Thyroid gland (tissue), 4 donors: ENCODE measurements at regions not wholly inside any gene's neighbourhood (a gene's known extent, or its start where the extent isn't known, plus 50 kb on each side); places are given as distances from the start of the nearest gene placed in this dataset.

ENCODE experiments used
- DNase-seq, 2 donors: peaks; one replicate each; pipeline ENCODE4 v3.0.0-alpha.2; 2019
- H3K27ac ChIP-seq, 3 donors: fragments of 200-600 bp; sonication (generic); 1 replicate in 2 of 3; 2 replicates in 1 of 3; pipeline ENCODE4 v1.5.1; 2016 to 2019; ENCODE audit warnings: mild to moderate bottlenecking in 1 of 3, moderate library complexity in 1 of 3
- H3K27me3 ChIP-seq: fragments of 200-600 bp; sonication (generic); one replicate; pipeline ENCODE4 v1.5.1; 2019
- H3K36me3 ChIP-seq, 2 donors: fragments of 200-600 bp; sonication (generic); one replicate each; pipeline ENCODE4 v1.5.1; 2016 to 2019
- H3K4me1 ChIP-seq, 2 donors: fragments of 200-600 bp; sonication (generic); one replicate each; pipeline ENCODE4 v1.5.1; 2017 to 2019
- H3K4me3 ChIP-seq, 3 donors: fragments of 200-600 bp; sonication (generic); replicated peaks in 1 of 3; 1 replicate in 2 of 3; 2 replicates in 1 of 3; pipeline ENCODE4 v1.5.1; 2016; ENCODE audit warnings: mild to moderate bottlenecking in 1 of 3
- H3K9me3 ChIP-seq: fragments of 200-600 bp; sonication (generic); one replicate; pipeline ENCODE4 v1.5.1; 2017
- POLR2A ChIP-seq, 2 donors: fragments of 450-650 bp; IDR thresholded peaks; one replicate each; pipeline ENCODE4 v1.6.1; 2017; ENCODE audit warnings: antibody characterized with exemption in 2 of 2, mild to moderate bottlenecking in 2 of 2, moderate library complexity in 1 of 2
- WGBS, 2 donors: methylation state at CpG; one replicate each; pipeline ENCODE4 v1.1.5; 2017; 5-methylcytosine and 5-hydroxymethylcytosine counted together
- intact Hi-C: fragments of 100-400 bp; cut with DNase I; formaldehyde crosslinking; loops from one replicate; pipeline ENCODE4 v1.15.1; 2023
- TF ChIP-seq, protein P1 (sequence below), 6 experiments: fragments of 200-600 bp in 3 of 6; fragments of 450-650 bp in 3 of 6; sonication (generic) in 3 of 6; IDR thresholded peaks; one replicate each; pipeline ENCODE4 v1.5.1; 2016 to 2019; ENCODE audit warnings: antibody characterized with exemption in 6 of 6, mild to moderate bottlenecking in 2 of 6, inconsistent platforms in 1 of 6, moderate library complexity in 1 of 6

DNA sequence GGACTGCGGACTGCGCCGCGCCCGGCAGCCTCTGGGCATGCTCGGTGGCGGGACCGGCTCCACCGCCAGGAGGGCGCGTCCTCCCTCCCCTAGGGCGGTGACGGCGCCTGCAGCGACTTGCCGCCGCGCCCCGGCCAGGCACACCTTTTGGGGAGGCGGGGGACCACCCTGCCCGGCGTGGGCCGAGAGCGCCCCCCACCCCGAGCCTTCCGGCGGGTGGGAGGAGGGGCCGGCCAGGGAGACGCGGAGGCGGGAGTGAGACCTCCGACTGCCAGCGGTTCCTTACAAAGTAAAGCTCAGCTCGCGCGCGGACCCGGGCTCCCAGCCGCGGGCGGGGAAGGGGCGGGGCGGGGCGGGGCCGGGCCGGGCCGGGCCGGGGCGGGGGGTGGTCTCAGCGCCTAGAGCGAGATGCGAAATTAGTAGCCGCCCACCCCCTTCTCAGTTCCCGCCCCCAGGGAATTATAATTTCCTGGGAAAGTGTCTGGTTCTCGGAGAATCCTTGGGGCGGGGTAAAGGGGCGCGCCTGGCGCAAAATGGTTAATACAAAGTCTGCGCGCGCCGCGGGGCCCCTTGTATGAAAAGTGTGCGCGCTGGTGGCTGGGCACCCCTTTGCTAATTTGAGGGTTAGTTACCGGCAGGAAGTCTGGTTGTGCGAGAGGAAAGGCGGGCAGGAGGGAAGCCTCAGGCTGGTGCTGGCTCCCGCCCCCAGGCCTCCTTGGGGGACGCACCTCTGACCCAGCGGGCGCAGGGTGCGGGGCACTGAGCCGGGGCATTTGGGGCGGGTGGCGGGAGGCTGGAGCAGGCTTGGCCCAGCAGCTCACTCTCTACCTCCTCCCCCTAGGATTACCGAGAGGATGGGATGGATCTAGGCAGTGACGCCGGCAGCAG lies 224.8 kb upstream of the IL12A start:
- peaks cover 7 to 29% of the 10 kb centered on the region in 2 donors for H3K4me1 ChIP-seq

DNA sequence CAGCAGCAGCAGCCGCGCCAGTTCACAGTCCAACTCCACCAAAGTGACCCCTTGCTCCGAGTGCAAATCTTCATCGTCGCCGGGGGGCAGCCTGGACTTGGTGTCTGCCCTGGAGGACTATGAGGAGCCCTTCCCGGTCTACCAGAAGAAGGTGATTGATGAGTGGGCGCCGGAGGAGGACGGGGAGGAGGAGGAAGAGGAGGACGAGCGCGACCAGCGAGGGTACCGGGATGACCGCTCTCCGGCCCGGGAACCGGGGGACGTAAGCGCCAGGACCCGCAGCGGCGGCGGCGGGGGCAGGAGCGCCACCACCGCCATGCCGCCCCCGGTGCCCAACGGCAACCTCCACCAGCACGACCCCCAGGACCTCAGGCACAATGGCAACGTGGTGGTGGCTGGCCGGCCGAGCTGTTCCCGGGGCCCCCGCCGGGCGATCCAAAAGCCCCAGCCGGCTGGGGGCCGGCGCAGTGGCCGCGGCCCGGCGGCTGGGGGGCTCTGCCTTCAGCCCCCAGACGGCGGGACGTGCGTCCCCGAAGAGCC lies 224.1 kb upstream of the IL12A start:
- peaks cover 7 to 29% of the 10 kb centered on the region in 2 donors for H3K4me1 ChIP-seq
- no peak for TF ChIP-seq POLR2A (IDR thresholded peaks at IDR 0.05)
- TF ChIP-seq, protein P1, sequence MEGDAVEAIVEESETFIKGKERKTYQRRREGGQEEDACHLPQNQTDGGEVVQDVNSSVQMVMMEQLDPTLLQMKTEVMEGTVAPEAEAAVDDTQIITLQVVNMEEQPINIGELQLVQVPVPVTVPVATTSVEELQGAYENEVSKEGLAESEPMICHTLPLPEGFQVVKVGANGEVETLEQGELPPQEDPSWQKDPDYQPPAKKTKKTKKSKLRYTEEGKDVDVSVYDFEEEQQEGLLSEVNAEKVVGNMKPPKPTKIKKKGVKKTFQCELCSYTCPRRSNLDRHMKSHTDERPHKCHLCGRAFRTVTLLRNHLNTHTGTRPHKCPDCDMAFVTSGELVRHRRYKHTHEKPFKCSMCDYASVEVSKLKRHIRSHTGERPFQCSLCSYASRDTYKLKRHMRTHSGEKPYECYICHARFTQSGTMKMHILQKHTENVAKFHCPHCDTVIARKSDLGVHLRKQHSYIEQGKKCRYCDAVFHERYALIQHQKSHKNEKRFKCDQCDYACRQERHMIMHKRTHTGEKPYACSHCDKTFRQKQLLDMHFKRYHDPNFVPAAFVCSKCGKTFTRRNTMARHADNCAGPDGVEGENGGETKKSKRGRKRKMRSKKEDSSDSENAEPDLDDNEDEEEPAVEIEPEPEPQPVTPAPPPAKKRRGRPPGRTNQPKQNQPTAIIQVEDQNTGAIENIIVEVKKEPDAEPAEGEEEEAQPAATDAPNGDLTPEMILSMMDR (IDR thresholded peaks at IDR 0.05): no peak
- intact Hi-C loops: no loop called here
- H3K9me3 ChIP-seq: no peaks in the 10 kb centered on the region
- 0 to 1% methylated on average over 11 to 14 of the region's 51 CpGs for WGBS, 2 donors
- peak overlapping the region; percentile 60 to 63 (median 63) for H3K4me3 ChIP-seq
- peak overlapping the region; percentile 64 to 92 (median 82) for H3K27ac ChIP-seq
- DNase-seq: no peak
- H3K36me3 ChIP-seq: no peaks in the 10 kb centered on the region
- no peaks in the 10 kb centered on the region for H3K27me3 ChIP-seq

More for the DNA sequence above, 224.8 kb upstream of the IL12A start:
- H3K27me3 ChIP-seq: no peaks in the 10 kb centered on the region
- H3K36me3 ChIP-seq: no peaks in the 10 kb centered on the region
- H3K9me3 ChIP-seq: no peaks in the 10 kb centered on the region
- TF ChIP-seq, protein P1 (IDR thresholded peaks at IDR 0.05): peak in 4 of 6 experiments; percentile 20 to 49 (median 33)
- TF ChIP-seq POLR2A (IDR thresholded peaks at IDR 0.05): peak in 1 of 2 donors; percentile 69
- H3K4me3 ChIP-seq: peak overlapping the region; percentile 60 to 63 (median 63)
- 0% methylated on average over 21 to 28 of the region's 80 CpGs for WGBS, 2 donors
- peak overlapping the region; percentile 69 to 92 (median 82) for H3K27ac ChIP-seq
- intact Hi-C loops: no loop called here
- peak; percentile 59 to 66 for DNase-seq

DNA sequence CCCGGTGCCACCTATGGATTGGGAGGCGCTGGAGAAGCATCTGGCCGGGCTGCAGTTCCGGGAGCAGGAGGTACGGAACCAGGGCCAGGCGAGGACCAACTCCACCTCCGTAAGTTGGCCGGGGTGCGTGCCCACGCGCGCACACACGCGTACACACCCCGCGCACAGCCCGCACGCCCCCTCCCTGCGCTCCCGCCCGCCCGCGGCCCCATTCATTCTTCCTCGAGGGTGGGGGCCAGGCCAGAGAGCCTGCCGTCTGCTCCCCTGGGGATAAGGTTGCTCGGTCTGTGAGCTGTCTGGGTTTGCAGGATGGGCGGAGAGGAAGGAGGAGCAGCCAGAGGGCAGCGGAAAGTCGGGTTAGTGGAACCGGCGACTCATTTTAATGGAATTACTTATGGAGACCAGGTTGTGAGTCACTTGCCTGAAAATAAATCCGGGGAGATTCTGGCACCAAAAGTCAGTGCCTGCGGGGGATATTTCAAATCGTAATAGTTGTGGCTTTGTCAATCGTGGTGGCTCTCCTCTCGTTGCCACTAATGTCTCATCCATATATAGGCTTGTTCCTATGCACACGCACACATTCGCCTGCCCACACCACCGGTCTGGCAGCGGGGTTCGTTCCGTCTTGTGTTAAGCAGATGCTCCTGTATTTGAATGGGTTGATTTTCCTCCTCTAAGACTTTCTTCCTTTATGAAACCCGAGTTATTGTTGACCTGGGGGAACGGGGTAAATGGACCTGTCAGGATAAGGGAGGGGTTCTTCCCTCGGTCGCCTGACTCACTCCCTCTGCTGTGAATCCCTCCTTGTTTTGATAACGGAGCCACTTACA lies 223.4 kb upstream of the IL12A start:
- intact Hi-C loops: no loop called here
- H3K4me1 ChIP-seq: peaks cover 7 to 29% of the 10 kb centered on the region in 2 donors
- no peaks in the 10 kb centered on the region for H3K27me3 ChIP-seq
- no peaks in the 10 kb centered on the region for H3K9me3 ChIP-seq
- peak overlapping the region; percentile 60 to 63 (median 63) for H3K4me3 ChIP-seq
- WGBS, 2 donors: 0 to 1% methylated on average over 42 of the region's 47 CpGs
- TF ChIP-seq, protein P1 (IDR thresholded peaks at IDR 0.05): no peak
- no peak for TF ChIP-seq POLR2A (IDR thresholded peaks at IDR 0.05)
- H3K27ac ChIP-seq: peak overlapping the region; percentile 64 to 92 (median 82)
- no peaks in the 10 kb centered on the region for H3K36me3 ChIP-seq
- DNase-seq: peak; percentile 50 to 52

DNA sequence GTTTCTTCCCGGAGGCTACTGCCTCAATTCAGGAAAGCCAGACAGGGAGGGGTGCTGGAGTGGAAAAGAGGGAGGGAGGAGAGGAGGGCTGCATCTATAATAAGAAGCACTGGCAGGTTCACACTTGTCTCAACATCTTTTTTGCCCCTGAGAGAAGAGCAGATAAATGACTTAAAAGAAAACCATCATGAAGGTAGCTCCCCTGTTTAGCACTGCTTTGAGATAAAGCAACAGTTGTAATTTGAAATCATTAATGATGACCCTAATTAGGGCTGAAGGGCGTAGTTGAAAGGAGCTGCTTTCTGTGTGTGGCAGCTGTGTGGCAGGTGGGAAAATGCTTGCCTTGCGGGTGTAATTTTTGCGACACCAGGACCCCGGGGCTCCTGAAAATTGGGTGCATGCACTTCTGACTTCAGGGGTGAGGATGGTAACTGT lies 222.8 kb upstream of the IL12A start:
- intact Hi-C loops: no loop called here
- WGBS, 2 donors: 54 to 66% methylated on average over 5 of the region's 5 CpGs
- no peaks in the 10 kb centered on the region for H3K9me3 ChIP-seq
- H3K4me1 ChIP-seq: peaks cover 7 to 29% of the 10 kb centered on the region in 2 donors
- DNase-seq: no peak
- TF ChIP-seq, protein P1 (IDR thresholded peaks at IDR 0.05): no peak
- TF ChIP-seq POLR2A (IDR thresholded peaks at IDR 0.05): no peak
- H3K4me3 ChIP-seq: peak overlapping the region in 1 of 3 donors; percentile 63
- H3K36me3 ChIP-seq: no peaks in the 10 kb centered on the region
- no peaks in the 10 kb centered on the region for H3K27me3 ChIP-seq
- peak overlapping the region in 2 of 3 donors; percentile 82 to 92 for H3K27ac ChIP-seq
